ENCODE measurements at regions not wholly inside any gene's neighbourhood (a gene's known extent, or its start where the extent isn't known, plus 50 kb on each side); places are given as distances from the start of the nearest gene placed in this dataset.
"Not testable (repeated sequence)": the region's sequence is repeated elsewhere in the genome, so short reads cannot be mapped to it uniquely, and the experiment has no call there.

GRCh38 chr12:73678335-73678734, 859.3 kb upstream of the ATXN7L3B start:
- TF ChIP-seq MAX (IDR thresholded peaks at IDR 0.05; ENCODE audit: low read depth, low read length): no peak
- no peak for TF ChIP-seq CTCF (IDR thresholded peaks at IDR 0.05; ENCODE audit: low read depth, low read length)
- TF ChIP-seq MYC (IDR thresholded peaks at IDR 0.05; ENCODE audit: low read depth, low read length): no peak
- DNase-seq (ENCODE audit: low read depth): no peak
- no peak overlapping the region for H3K4me3 ChIP-seq (ENCODE audit: low read depth, low read length)

GRCh38 chr12:73699318-73699717, 838.3 kb upstream of the ATXN7L3B start:
- H3K4me3 ChIP-seq (ENCODE audit: low read depth, low read length): no peak overlapping the region
- DNase-seq (ENCODE audit: low read depth): no peak
- TF ChIP-seq CTCF (IDR thresholded peaks at IDR 0.05; ENCODE audit: low read depth, low read length): no peak
- TF ChIP-seq POLR2A (IDR thresholded peaks at IDR 0.05; ENCODE audit: extremely low read depth, insufficient read length): no peak
- no peak for TF ChIP-seq MYC (IDR thresholded peaks at IDR 0.05; ENCODE audit: low read depth, low read length)
- TF ChIP-seq MAX (IDR thresholded peaks at IDR 0.05; ENCODE audit: low read depth, low read length): no peak

GRCh38 chr12:73714655-73715054, 823.0 kb upstream of the ATXN7L3B start:
- DNase-seq (ENCODE audit: low read depth): no peak
- TF ChIP-seq MAX (IDR thresholded peaks at IDR 0.05; ENCODE audit: low read depth, low read length): no peak
- no peak for TF ChIP-seq POLR2A (IDR thresholded peaks at IDR 0.05; ENCODE audit: extremely low read depth, insufficient read length)
- TF ChIP-seq MYC (IDR thresholded peaks at IDR 0.05; ENCODE audit: low read depth, low read length): no peak
- no peak for TF ChIP-seq CTCF (IDR thresholded peaks at IDR 0.05; ENCODE audit: low read depth, low read length)
- no peak overlapping the region for H3K4me3 ChIP-seq (ENCODE audit: low read depth, low read length)

- not testable (repeated sequence) for DNase-seq (ENCODE audit: low read depth); H3K4me3 ChIP-seq (ENCODE audit: low read depth, low read length)
Observed at GRCh38 chr12:73716143-73716542, 821.5 kb upstream of the ATXN7L3B start.

GRCh38 chr12:73719223-73719622, 818.4 kb upstream of the ATXN7L3B start:
- TF ChIP-seq CTCF (IDR thresholded peaks at IDR 0.05; ENCODE audit: low read depth, low read length) (no peak), POLR2A (IDR thresholded peaks at IDR 0.05; ENCODE audit: extremely low read depth, insufficient read length) (no peak), MYC (IDR thresholded peaks at IDR 0.05; ENCODE audit: low read depth, low read length) (no peak), MAX (IDR thresholded peaks at IDR 0.05; ENCODE audit: low read depth, low read length) (no peak)
- no peak for DNase-seq (ENCODE audit: low read depth)
- no peak overlapping the region for H3K4me3 ChIP-seq (ENCODE audit: low read depth, low read length)

GRCh38 chr12:73726881-73727280, 810.8 kb upstream of the ATXN7L3B start:
- no peak overlapping the region for H3K4me3 ChIP-seq (ENCODE audit: low read depth, low read length)
- no peak for DNase-seq (ENCODE audit: low read depth)
- TF ChIP-seq MAX (IDR thresholded peaks at IDR 0.05; ENCODE audit: low read depth, low read length) (no peak), CTCF (IDR thresholded peaks at IDR 0.05; ENCODE audit: low read depth, low read length) (no peak), MYC (IDR thresholded peaks at IDR 0.05; ENCODE audit: low read depth, low read length) (no peak), POLR2A (IDR thresholded peaks at IDR 0.05; ENCODE audit: extremely low read depth, insufficient read length) (no peak)
